GM21390 (cell line): ENCODE measurements at regions not wholly inside any gene's neighbourhood (a gene's known extent, or its start where the extent isn't known, plus 50 kb on each side); places are given as distances from the start of the nearest gene placed in this dataset.
A peak's percentile ranks its signal among the peaks of the same experiment; 100 is the strongest.
"Not testable (repeated sequence)": the region's sequence is repeated elsewhere in the genome, so short reads cannot be mapped to it uniquely, and the experiment has no call there.

Experiments used
- ATAC-seq: cut with Tn5 transposase; IDR thresholded peaks from one replicate; pipeline ENCODE4 v1.9.1; 2021; ENCODE audit not compliant: unreplicated experiment

DNA sequence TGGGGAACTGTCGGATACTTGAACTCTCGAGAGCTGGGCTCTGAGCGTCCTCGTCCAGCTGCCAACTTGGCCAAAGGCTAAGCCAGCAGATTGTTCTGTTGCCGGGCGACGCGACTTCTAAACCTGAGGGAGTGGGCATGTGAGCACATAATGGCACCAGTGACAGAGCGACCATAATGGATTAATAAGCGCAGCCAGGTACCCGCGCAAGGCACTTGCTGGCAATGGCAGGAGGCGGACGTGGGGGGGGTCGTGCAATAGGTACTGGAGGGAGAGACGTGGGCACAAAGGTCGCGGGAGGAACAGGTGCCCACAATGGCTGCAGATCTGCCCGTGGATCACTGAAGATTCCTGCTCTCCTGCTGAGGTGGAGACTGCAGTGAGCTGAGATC lies 1368.7 kb downstream of the CDH12 start:
- ATAC-seq = not testable (repeated sequence)

DNA sequence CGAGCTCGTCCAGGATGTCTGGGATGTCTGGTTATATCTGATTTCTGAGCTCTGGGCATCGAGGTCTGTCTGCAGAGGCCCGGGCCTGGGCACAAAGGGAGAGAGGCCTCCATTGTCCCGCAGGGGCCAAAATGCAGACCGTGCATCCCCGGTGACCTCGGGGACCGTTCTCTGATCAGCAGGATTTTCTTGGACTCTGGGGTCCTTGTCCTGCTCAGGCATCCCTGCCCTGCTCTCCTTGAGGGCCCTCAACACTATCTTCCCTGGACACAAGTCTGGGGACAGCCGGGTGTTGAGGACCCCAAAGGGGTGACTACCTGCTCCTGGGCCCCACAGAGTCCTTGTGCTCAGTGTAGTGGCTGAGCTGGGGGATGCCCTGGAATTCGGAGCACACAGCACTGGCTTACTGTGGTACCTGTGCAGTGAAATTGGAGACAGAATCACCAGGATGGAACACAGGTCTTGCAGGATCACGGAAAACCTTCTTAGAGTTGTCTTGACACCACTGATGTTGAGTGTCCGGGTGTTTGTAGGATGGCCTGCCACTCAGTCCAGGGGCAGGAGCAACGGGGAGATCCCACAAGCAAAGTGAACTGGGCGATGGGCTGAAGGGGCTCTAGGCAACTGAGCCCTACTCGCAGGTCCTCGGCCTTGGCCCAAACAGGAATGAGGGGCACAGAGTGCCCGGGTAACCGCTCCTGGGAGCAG lies 1369.2 kb downstream of the CDH12 start:
- ATAC-seq = not testable (repeated sequence)

DNA sequence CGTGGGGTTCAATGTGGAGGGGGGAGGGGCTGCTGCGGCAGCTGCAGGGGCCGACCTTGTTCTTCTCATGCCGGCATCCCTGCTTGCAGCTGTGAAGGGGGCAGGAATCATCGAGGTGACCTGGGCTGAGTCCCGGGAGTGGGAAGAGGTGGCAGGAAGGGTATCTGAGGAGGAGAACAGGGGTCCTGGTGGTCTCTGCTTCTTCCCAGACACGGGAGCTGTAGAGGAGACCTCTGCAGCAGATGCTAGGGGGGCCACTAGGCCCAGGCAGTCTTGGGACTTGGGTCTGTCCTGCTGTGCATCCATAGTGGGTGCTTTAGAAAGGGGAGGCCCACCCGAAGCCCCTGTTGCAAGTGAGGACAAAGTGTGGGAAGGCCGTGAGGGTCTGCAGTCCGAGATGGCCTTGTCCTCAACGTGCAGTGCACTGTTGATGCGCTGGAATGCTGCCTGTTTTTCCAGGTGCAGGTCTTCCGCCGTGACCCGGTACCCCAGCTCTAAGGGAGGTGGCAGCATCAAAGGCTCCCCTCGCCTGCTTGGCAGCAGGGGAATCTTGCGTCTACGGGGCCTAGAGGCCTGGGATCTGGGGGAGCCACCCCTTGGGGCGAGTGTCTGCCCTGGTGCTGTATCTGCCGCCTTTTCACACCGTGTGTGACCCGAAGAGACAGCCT lies 1370.0 kb downstream of the CDH12 start:
- ATAC-seq = not testable (repeated sequence)

DNA sequence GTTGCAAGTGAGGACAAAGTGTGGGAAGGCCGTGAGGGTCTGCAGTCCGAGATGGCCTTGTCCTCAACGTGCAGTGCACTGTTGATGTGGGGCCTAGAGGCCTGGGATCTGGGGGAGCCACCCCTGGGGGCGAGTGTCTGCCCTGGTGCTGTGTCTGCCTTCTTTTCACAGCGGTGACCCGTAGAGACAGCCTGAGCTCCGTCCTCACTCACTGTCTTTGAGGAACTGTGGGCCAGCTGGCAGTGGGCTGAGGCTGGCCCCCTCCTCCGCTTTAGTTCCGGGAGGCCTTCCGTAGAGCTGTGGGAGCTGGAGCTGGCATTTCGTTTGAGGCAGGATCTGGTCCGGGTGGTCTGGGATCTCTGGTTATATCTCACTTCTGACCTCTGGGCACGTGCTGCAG lies 1370.6 kb downstream of the CDH12 start:
- ATAC-seq = not testable (repeated sequence)

DNA sequence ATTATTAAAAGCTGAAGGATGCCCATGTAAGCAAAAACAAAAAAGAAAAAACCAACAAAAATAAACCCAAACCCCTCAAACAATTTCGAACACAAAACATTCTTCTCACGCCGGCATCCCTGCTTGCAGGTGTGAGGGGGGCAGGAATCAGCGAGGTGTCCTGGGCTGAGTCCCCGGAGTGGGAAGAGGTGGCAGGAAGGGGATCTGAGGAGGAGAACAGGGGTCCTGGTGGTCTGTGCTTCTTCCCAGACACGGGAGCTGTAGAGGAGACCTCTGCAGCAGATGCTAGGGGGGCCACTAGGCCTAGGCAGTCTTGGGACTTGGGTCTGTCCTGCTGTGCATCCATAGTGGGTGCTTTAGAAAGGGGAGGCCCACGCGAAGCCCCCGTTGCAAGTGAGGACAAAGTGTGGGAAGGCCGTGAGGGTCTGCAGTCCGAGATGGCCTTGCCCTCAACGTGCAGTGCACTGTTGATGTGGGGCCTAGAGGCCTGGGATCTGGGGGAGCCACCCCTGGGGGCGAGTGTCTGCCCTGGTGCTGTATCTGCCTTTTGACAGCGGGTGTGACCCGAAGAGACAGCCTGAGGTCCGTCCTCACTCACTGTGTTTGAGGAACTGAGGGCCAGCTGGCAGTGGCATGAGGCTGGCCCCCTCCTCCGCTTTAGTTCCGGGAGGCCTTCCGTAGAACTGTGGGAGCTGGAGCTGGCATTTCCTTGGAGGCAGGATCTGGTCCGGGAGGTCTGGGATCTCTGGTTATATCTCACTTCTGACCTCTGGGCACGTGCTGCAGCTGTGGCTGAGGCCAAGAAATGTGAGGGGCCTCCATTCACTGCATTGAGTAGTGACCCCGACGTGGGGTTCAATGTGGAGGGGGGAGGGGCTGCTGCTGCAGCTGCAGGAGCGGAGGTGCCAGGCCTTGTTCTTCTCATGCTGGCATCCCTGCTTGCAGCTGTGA lies 1371.5 kb downstream of the CDH12 start:
- ATAC-seq = not testable (repeated sequence)

DNA sequence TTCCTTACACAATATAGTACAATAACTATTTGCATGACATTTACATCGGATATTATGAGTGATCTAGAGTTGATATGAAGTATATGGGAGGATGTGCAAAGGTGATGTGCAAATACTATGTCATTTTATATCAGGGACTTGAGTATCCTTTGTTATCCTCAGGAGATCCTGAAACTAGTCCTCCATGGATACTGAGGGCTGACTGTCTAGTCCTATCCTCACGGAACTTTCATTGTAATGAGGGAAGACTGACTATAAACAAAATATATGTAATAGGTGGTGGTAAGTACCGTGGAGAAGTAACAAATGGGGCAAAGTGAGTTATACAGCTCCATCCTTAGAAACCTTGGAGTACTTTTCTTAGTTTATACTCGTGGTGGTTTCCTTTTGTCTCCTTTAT lies 1373.1 kb downstream of the CDH12 start:
- not testable (repeated sequence) for ATAC-seq

DNA sequence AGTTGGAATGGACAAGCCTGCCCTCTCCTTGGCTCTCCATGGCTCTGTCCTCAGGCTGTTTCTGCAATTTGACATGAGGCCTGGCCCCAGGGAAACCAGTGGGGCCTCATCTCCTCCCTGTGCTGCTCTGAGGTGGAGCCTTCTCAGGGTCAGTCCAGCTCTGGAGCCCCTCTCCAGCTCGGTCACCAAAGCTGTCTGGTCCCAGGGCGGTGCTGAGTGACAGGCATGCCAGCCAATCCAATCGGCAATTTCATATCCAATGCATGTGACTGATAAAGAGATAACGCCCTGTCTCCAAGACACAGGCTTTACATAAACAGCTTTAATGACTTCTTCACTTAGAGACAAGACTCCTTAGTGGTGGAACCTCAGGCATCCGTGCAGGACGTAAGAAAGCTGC lies 1379.2 kb downstream of the CDH12 start:
- ATAC-seq = not testable (repeated sequence)

DNA sequence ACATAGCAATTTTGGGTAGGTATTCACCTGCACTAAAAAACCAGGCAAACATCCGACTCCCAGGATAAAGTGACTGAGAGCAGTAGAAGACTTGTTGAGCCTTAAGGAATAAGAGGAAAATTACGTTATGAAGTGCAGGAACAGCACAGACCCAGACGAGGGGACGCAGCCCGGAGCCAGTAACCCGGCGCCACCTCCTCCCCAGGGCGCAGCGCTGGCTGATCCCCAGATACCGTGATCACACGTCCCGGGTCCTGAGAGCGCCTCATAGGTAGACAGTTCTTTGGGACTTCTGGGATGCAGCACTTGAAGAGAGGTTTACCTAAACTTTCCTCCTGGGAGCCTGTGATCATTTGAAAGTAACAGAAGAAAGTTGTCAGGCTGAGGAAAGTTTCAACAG lies 1379.7 kb downstream of the CDH12 start:
- not testable (repeated sequence) for ATAC-seq

DNA sequence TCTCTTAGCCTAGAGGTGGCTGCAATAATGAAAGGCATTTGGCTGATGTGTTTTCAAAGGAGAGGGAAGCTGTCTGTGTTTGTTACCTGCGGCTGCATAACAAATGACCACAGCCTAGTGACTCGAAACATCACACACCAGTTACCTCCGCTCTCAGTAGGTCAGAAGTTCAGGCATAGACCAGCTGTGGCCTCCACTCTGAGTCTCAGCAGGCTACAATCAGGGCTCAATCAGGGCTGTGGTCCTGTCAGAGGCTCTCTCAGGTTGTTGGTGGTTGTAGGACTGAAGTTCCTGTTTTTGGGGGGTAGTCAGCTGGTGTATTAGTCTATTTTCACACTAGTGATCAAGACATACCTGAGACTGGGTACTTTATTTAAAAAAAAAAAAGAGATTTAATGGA lies 1381.5 kb downstream of the CDH12 start:
- ATAC-seq = not testable (repeated sequence)

DNA sequence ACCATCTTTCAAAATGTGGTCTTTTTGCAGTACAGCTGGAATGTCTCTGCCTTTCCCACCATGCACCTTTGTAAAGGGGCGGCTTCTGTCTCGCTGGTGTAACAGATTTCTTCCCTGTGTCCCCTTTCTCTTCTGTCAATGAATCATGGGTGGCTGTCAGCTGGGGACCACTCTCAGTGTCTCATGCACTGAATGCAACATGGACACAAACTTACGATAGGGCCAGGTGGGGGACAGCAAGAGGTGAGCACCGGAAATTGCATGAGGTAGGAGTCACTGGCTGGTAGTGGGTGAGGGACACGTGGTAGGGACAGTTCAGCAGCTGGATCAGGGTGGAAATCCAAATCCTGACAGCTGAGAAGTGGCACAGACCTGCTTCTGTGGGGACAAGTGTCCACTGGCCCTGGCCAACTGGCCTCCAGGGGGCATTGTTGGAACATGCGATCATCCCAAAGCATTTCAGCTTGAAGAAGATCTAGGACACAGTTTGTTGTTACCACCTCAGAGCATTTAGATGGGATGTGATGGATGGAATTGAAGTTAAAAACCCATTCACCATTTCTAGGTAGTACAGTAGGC lies 1383.5 kb downstream of the CDH12 start:
- ATAC-seq = not testable (repeated sequence)

DNA sequence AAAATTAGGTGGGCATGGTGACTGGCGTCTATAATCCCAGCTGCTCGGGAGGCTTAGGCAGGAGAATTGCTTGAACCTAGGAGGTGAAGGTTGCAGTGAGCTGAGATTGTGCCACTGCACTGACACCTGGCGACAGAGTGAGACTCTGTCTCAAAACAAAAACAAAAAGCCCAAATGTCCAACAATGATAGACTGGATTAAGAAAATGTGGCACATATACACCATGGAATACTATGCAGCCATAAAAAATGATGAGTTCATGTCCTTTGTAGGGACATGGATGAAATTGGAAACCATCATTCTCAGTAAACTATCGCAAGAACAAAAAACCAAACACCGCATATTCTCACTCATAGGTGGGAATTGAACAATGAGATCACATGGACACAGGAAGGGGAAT lies 1385.6 kb downstream of the CDH12 start:
- not testable (repeated sequence) for ATAC-seq

DNA sequence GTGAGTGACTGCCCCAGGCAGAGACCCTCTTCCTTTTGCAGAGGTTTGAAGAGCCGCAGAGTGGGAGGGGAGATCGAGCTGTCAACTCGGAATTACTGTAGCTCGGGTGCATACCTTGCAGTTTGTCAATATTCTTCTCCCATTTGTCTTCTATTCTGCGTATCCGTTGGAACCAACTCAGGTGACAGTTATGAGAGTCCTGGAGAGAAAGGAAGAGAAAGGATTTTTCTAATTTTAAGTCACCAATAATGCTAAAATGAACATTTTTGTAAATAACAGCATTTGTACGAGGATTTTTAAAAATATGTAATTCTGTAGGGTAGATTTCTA lies 1393.4 kb downstream of the CDH12 start:
- ATAC-seq = not testable (repeated sequence)

DNA sequence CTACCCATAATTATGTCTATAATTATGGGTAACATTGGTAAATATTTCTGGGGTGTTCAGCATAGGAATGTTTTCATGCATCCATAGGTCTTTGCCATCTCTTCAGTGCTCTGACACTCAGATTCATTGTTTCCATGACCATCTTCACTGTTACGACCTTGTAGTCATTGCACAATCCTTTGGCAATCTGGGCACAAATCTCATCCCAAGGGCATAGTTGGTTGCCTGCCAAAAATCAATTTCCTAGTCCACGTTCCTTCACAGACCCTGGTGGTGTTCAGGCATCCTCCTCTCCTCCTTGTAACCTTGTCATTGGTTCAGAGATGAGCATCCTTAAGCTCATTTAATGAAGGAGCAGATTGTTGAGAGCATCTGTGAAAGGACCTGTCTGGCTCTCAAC lies 1400.7 kb downstream of the CDH12 start:
- no peak for ATAC-seq

DNA sequence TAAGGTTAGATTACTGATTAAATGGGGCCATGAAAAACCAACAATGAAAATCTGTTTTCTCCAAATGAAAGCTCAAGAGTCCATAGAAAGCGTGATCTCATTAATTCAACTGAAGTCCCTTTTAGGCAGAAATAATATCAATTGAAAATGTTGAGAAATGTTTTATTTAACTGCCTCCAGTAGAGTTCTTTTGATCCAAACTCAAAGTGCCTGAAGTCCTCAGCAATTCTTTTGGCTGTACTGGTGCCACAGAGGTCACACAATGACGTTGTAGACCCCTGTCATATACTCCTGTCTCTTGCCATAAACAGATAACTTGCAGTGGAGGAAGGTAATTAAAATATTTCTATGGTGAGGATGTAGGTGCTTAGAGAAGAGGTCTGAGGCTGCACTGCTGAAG lies 1420.5 kb downstream of the CDH12 start:
- ATAC-seq = no peak

DNA sequence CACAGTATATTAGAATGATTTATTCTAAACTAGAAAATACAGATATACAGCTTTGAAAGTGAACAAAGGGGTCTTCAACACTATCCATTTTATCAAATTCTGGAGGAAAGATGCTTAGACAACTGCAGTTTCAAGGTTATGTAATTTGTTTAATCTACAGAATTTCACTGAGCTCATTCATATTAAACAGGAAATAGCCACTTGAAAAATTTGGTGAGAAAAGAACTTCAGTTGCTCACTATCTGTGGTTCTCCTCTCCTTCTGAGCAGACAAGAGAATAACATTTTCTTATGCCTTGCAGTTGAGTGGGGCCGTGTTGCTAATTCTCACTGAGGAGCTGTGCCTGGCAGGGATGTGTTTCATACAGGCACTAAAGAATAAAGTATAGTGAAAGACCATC lies 1428.2 kb downstream of the CDH12 start:
- no peak for ATAC-seq

DNA sequence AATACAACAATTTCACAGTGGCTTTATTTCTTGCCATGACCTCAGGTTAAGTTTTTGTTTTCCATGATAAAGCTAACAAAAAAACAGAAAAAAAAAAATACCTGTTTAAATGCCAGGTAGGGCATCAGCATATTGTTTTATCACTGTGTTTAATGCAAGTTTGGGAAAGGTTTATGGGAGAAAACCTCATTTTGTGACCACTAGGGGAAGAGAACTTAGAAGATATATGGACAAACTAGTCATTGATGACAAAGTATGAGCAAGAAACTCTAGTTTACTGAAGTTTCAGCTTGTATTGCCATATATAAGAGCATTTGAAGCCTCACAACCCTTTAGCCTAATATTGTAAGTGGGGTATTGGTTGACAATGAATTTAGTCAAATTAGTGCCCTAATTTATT lies 1431.4 kb upstream of the CDH18 start:
- no peak for ATAC-seq

DNA sequence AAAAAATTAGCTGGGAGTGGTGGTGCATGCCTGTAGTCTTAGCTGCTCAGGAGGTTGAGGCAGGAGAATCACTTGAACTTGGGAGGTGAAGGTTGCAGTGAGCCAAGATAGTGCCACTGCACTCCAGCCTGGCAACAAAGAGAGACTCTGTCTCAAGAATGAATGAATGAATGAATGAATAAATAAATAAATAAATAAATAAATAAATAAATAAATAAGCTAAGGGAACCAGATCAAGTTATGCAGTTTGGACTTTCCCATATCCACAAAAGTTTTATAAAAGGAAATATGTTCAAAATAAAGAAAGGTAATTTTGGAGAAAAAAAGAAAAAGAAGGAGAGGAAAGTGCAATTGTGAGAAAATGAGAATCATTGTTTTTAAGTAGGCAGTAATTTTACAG lies 1414.1 kb upstream of the CDH18 start:
- ATAC-seq = not testable (repeated sequence)

DNA sequence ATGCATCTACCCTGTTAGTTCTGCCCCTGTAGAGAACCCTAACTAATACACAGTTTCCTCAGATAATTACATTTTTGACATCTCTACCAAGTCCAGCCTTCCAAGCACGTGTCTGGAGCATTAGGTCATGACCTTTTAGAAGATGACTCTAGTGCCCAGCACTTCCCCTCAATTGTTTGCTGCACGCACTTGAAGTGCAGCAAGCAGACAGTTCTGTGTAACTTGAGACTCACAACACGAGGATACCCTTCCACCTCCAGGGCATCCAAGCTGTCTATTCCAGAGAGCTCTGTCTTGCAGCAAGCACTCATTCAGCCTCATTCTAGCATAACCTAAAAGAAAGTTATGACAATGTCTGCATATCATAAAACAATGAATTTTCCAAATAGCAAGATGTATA lies 1410.5 kb upstream of the CDH18 start:
- ATAC-seq = no peak

DNA sequence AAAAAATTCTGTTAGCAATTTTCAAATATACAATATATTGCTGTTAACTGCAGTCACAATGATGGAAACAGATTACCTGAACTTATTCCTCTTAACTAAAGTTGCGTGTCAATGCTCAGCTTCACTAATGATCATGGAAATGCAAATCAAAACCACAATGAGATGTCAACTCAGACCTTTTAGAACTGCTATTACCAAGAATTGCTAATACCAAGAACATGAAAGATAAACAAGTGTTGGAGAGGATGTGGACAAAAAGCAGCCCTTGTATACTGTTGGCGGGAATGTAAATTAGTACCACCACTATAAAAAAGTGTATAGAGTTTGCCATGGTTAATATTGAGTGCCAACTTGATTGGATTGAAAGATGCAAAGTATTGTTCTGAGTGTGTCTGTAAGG lies 1409.7 kb upstream of the CDH18 start:
- peak; percentile 64 for ATAC-seq

DNA sequence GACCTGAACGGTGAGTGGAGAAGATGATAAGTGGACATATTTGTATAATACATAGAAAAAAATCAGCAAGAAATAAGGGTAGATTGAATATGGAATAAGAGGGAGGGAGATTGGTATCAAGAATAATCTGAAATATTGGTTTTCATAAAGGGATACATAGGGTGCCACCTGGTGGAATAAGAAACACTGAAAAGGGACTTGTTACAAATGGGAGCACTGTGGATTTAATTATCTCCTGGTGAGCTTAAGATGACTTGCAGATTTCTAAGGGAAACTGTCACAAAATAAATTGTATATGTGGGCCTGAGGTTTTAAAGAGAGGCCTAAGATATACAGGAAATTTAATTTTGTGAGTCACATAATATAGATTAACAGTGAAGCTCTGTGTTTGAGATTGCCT lies 1403.5 kb upstream of the CDH18 start:
- no peak for ATAC-seq

DNA sequence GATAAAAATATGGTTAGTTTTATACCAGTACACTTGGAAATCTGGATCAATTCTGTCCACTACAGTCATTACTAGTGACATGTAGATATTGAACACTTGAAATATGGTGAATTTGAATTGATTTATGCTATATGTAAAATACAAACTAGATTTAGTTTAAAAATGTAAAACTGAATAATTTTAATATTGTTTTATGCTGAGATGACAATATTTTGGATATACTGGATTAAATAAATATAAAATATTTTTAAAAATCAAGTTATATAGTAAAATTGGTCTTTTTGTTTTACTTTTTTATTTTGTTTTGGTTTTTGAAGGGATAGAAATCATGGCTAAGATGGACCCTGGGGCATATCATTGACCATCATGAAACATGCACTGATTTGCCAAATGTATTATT lies 1372.8 kb upstream of the CDH18 start:
- not testable (repeated sequence) for ATAC-seq

DNA sequence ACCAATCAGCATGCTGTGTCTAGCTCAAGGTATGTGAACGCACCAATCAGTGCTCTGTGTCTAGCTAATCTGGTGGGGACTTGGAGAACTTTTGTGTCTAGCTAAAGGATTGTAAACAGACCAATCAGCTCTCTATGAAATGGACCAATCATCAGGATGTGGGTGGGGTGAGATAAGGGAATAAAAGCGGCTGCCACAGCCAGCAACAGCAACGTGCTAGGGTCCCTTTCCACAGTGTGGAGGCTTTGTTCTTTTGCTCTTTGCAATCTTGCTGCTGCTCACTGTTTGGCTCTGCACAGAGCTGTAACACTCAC lies 1353.9 kb upstream of the CDH18 start:
- ATAC-seq = not testable (repeated sequence)
